ENCODE measurements at regions not wholly inside any gene's neighbourhood (a gene's known extent, or its start where the extent isn't known, plus 50 kb on each side); places are given as distances from the start of the nearest gene placed in this dataset.

DNA sequence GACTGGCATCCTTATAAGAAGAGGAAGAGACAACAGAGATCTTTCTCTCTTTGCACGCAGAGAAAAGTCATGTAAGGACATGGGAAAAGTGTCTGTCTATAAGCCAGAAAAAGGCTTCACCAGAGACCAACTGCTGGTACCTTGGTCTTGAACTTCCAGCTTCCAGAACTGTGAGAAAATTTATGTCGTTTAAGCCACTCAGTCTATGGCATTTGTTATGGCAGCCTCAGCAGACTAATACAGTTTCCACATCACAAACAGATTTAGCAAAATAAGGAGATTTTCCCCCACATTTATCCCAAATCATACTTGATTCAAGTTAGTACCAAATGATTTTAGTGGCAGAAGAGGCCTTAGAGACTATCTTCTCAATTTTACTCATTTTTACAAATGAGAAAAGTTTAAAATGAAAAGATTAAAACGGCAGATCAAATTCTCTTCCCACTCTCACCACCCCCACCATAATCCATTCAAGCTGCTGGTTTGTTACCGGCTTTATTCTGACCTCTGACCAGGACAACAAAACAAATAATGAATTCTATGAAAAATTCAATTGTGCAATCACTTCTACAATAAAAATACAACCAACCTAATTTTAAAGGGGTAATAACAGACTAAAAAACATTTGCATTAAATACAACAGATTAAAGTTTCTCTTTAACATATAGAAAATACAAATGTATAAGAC lies 316.3 kb downstream of the TBC1D4 start:
- TF ChIP-seq, protein P1, sequence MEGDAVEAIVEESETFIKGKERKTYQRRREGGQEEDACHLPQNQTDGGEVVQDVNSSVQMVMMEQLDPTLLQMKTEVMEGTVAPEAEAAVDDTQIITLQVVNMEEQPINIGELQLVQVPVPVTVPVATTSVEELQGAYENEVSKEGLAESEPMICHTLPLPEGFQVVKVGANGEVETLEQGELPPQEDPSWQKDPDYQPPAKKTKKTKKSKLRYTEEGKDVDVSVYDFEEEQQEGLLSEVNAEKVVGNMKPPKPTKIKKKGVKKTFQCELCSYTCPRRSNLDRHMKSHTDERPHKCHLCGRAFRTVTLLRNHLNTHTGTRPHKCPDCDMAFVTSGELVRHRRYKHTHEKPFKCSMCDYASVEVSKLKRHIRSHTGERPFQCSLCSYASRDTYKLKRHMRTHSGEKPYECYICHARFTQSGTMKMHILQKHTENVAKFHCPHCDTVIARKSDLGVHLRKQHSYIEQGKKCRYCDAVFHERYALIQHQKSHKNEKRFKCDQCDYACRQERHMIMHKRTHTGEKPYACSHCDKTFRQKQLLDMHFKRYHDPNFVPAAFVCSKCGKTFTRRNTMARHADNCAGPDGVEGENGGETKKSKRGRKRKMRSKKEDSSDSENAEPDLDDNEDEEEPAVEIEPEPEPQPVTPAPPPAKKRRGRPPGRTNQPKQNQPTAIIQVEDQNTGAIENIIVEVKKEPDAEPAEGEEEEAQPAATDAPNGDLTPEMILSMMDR (IDR thresholded peaks at IDR 0.05; ENCODE audit: insufficient read depth, low read depth, low read length, missing control alignments) = no peak
- H3K4me3 ChIP-seq (ENCODE audit: low read length) = no peak overlapping the region
- no peak for DNase-seq (ENCODE audit: low read depth)

DNA sequence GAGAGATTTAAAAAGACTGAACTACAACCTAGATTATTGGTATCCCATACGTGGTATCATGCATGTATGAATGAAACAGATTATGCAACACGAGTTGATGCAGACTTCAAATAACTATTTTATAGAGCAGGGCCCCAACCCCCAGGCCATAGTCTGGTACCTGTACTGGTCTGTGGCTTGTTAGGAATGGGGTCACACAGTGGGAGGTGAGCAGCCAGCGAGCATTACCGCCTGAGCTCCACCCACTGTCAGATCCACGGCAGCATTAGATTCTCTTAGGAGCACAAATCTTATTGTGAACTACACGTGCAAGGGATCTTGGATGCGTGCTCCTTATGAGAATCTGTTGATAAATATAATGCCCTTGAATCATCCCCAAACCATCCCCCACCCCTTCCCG lies 320.2 kb downstream of the TBC1D4 start:
- TF ChIP-seq, protein P1 (IDR thresholded peaks at IDR 0.05; ENCODE audit: insufficient read depth, low read depth, low read length, missing control alignments) = no peak
- DNase-seq (ENCODE audit: low read depth) = no peak
- no peak overlapping the region for H3K4me3 ChIP-seq (ENCODE audit: low read length)

- H3K4me3 ChIP-seq (ENCODE audit: low read length) = no peak overlapping the region
- TF ChIP-seq, protein P1 (IDR thresholded peaks at IDR 0.05; ENCODE audit: insufficient read depth, low read depth, low read length, missing control alignments) = no peak
- DNase-seq (ENCODE audit: low read depth) = no peak
Measured at GRCh38 chr13:75160984-75161383, 321.0 kb downstream of the TBC1D4 start.

- TF ChIP-seq, protein P1 (IDR thresholded peaks at IDR 0.05; ENCODE audit: insufficient read depth, low read depth, low read length, missing control alignments) = no peak
- no peak for DNase-seq (ENCODE audit: low read depth)
- no peak overlapping the region for H3K4me3 ChIP-seq (ENCODE audit: low read length)
Measured at GRCh38 chr13:75154331-75154730, 327.6 kb downstream of the TBC1D4 start.

DNA sequence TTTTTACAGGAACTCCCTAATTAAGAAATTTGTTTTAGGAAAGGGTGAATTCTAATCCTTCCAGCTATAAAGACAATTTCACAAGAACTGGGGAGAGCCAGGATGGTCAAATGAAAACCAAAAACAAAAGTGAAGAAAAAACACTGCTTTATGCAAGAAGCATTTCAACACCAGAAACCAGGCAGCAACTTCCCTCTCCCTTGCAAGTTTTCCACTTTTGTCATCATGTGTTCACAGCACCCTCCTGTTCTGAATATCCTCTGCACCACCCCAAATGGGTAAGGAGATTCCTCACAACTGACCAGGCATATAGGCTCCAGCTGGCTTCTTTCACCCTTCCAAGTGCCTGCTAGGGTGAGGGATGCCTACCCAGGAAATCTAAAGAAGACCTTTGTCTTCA lies 328.1 kb downstream of the TBC1D4 start:
- DNase-seq (ENCODE audit: low read depth) = no peak
- no peak overlapping the region for H3K4me3 ChIP-seq (ENCODE audit: low read length)
- TF ChIP-seq, protein P1 (IDR thresholded peaks at IDR 0.05; ENCODE audit: insufficient read depth, low read depth, low read length, missing control alignments) = no peak

DNA sequence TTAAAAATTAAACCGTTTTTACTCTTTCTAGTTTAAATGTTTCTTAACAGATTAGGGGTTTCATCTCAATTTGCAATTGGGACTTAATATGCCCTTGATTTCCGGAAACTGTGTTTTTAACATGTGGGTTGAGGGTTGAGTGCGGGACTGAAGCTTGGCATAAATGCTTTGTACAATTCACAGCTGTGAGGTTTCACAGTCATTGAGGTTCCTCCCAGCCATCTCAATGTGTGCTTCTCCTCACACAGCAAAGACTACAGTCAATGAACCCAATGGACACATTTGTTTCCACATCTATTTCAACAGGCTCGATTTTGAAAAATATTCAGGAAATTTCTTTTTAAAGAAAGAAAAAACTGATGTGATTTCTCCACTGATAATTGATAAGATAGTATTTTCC lies 328.6 kb downstream of the TBC1D4 start:
- no peak for DNase-seq (ENCODE audit: low read depth)
- TF ChIP-seq, protein P1 (IDR thresholded peaks at IDR 0.05; ENCODE audit: insufficient read depth, low read depth, low read length, missing control alignments) = no peak
- no peak overlapping the region for H3K4me3 ChIP-seq (ENCODE audit: low read length)

GRCh38 chr13:75151081-75151643 lies 330.8 kb downstream of the TBC1D4 start:
- no peak overlapping the region for H3K4me3 ChIP-seq (ENCODE audit: low read length)
- TF ChIP-seq, protein P1 (IDR thresholded peaks at IDR 0.05; ENCODE audit: insufficient read depth, low read depth, low read length, missing control alignments) = no peak
- no peak for DNase-seq (ENCODE audit: low read depth)
